ENCODE measurements at regions not wholly inside any gene's neighbourhood (a gene's known extent, or its start where the extent isn't known, plus 50 kb on each side); places are given as distances from the start of the nearest gene placed in this dataset.

GRCh38 chr9:75246949-75247348, 158.6 kb downstream of the OSTF1 start:
- no peak for TF ChIP-seq CTCF (conservative IDR thresholded peaks at IDR 0.05)
- TF ChIP-seq ZFX (IDR thresholded peaks at IDR 0.05), result no peak
